OCI-M1 (cell line): ENCODE measurements at regions not wholly inside any gene's neighbourhood (a gene's known extent, or its start where the extent isn't known, plus 50 kb on each side); places are given as distances from the start of the nearest gene placed in this dataset.
"Not testable (repeated sequence)": the region's sequence is repeated elsewhere in the genome, so short reads cannot be mapped to it uniquely, and the experiment has no call there.

Experiments used
- DNase-seq: peaks from one replicate; lab custom pipeline; 2025; lab: John Stamatoyannopoulos, UW

DNA sequence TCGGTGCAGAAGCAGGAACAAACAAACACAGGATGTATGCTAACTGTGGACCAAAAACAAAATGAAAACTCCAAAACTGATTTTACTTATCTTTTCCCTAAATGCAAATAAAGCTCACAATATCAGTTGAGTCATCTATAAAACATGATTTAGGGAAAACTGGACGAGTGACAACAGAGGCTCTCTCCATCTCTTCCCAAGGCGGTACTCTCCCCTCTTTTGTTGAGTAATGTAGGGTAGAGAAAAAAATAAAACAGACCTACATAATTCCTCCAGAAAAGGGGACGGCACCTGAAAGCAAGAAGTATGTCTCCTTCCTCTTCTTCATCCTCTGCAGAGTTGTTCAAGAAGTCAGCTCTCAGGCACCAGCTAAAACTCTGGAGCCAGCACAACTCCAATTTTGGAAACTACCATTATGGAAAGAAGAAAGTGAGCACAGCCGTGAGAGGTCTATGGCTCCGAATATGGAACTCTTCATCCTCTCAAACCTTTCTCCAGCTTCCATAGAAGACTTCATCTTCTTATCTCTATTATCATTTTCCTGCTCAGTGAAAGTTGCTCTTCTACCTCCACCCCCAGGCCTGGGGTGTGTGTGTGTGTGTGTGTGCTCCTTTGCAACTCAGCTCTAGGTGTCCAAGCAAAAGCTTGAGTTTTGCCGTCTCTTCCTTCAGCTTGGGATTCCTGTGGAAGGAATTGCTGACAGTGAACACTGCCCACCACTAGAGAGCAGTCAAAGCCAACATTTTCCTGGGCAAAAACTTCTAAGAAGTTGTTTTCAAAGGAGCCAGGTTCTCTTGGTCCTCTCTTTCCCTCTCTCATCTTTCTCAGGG lies 155.4 kb downstream of the DIO2 start:
- DNase-seq: peak; percentile 44

DNA sequence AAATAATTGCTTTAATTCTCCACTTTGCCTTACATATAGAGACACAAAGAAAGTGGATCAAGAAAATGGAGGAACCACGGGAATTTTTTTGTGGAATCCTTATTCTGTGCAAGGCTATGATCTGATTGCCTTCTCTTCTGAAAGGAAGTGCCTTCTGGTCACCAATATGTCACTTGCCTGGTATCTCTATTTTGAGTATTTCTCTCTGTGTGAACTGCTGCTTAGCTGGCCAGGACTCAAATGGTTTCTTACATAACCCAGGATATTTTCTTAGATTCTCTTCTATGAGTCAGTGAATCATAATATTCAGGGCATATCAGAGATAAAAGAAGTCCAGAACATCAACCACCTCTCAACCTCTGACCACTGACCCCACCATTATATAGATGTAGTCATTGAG lies 156.1 kb downstream of the DIO2 start:
- no peak for DNase-seq

DNA sequence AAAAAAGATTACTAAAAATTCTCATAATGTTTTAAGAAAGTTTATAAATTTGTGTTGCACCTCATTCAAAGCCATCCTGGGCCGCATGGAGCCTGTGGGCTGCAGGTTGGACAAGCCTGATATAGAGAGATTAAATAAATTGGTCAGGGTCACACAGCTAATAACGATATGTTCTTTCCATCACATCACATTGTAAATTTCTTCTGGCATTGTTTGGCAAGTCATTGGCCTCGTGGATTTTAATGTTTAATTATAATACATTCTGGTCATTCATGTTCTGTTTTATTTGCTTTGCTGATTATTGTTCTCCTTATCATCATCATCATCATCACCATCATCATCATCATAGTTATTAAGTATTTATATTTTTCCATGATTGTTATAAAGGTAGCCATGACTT lies 157.3 kb downstream of the DIO2 start:
- no peak for DNase-seq

DNA sequence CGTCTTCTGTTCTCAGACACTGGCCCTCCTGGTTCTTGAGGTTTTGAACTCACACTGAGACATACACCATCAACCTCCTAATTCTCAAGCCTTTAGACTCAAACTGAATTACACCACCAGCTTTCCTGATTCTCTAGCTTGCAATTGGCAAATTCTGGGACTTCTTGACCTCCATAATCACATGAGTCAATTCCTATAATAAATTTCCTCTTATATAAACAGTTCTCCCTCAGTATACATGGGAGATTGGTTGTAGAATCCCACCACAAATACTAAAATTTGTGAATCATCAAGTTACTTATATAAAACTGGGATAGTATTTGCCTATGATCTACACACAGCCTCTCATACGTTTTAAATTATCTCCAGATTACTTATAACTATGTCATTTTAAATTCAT lies 162.2 kb downstream of the DIO2 start:
- no peak for DNase-seq

DNA sequence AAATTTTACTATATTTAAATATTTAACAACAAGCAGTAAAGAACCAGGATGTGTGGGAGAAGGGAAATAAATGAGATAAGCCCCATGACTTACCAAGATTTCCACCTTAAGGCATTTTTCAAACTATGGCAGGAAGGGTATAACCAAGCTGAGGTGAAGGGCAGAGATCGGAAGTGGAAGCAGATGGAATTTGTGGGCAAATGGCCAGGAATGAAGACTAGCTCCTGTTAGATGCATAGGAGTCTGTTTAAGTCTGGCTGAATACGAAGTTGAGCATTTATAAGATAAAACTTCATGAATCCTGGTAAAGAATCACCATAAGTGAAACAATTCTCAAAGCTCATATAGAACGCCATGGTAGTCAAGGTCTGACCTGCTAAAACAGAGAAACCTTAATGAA lies 163.5 kb downstream of the DIO2 start:
- no peak for DNase-seq

DNA sequence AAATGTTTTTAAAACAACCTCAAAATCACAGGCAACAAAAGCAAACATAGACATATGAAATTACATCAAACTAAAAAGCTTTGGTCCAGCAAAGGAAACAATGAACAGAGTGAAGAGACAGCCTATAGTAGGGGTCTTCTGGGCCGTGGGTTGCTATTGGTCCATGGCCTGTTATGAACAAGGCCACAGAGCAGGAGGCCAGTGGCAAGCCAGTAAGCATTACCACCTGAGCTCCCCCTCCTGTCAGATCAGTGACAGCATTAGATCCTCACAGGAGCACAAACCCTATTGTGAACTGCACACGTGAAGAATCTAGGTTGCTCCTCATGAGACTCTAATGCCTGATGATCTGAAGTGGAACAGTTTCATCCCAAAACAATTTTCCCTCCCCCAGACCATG lies 174.0 kb downstream of the DIO2 start:
- no peak for DNase-seq

DNA sequence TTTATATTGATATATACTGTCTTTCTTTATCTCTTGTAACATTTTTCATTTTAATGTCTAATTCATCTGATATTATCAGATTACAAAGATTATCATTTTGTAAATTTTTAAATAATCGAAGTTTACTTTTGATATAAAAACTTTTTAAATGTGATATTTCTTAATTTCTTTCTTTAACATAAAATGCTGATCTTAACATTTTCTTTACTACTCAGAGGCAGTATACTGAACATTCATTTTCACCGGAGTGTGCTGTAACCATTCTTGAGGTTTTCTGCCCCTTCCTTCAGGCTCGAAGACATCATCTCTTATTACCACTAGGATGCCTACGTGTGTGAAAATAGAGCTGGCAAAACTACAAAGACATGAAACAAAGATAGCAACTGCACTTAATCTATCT lies 186.9 kb downstream of the DIO2 start:
- no peak for DNase-seq

DNA sequence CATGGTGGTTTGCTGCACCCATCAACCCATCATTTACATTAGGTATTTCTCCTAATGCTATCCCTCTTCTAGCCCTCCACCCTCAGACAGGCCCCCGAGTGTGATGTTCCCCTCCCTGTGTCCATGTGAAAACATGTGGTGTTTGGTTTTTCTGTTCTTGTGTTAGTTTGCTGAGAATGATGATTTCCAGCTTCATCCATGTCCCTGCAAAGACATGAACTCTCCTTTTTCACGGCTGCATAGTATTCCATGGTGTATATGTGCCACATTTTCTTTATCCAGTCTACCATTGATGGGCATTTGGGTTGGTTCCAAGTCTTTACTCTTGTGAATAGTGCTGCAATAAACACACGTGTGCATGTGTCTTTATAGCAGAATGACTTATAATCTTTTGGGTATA lies 192.8 kb downstream of the DIO2 start:
- not testable (repeated sequence) for DNase-seq

DNA sequence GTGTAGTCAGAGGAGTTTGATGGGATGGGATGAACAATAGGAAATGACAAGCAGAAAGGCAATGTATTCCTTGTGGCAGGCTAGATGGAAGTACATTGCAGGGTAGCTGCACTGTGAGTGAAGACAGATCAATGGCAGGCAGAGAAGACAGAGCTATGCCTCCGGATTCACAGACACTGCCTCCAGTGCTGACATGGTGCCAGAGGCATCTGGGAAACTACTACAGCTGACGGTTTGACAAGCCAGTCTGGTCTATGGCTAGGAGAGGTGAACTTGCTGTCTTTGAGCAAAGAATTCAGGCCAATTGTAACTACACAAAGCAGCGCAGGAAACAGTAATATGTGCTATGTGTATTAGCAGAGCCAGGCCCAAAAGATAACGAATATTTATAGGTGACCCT lies 193.5 kb downstream of the DIO2 start:
- no peak for DNase-seq

DNA sequence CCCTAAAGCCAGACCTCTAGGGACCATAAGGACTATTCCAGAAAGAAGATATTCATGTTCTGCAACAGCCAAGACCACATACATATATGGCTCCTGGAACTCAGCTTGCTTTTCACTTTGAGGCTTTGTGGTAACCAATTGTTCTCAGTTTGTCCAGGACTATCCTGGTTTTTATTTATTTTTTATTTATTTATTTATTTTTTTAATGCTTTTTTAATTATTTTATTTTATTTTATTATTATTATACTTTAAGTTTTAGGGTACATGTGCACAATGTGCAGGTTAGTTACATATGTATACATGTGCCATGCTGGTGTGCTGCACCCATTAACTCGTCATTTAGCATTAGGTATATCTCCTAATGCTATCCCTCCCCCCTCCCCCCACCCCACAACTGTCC lies 201.1 kb downstream of the DIO2 start:
- DNase-seq: not testable (repeated sequence)

DNA sequence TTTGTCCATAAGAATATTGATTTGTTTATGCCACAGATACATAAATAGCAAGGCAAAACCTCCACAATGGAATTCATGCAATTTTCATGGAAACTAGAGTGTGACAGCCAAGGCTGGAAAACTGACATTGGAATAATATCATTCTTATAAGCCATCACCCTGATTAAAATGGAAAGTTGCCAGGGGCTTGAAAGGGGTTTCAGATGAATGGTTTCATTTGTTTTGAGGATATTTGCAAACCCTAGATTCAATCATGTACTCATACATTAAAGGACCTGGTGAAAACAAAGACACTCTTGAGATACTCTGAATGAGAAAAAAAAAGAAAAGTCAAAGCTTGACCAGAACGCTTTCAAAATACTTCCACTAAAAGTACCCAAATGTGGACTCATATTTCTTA lies 205.7 kb downstream of the DIO2 start:
- no peak for DNase-seq

DNA sequence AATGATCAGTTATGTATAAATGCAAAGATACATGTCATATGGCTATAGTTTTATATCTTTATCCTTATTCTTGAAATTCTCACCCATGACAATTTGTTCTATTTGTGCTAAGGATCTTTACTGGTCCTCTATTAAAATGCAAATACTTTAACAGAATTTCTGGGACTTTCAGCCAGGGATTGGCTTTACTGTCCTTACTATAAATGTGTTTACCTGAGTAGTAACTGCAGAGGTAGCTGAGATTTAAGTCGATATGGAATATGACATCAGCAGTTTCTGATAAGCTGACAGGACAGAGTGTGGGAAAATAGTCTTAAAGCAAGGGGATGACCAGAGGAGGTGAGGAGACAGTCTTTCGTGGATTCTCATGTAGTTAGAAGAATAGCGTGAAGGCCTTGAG lies 206.4 kb downstream of the DIO2 start:
- DNase-seq: no peak

DNA sequence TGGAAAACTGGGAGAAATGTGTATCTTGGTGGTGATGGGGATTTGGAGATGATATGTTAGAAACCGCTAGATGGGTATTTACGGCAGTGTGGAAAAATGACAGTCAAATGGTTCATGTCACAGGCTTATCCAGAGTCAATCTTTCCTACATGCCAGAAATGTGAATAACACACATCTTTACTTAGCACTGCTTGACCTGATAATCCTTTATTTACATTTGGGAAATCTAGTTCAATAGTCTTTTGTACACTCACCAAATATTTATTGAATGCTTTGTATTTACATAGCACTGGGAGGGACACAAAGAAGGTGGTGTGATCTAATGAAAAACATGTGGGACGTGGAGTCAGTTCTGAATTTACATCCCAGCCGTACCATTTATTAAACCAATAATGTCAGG lies 208.2 kb downstream of the DIO2 start:
- no peak for DNase-seq

DNA sequence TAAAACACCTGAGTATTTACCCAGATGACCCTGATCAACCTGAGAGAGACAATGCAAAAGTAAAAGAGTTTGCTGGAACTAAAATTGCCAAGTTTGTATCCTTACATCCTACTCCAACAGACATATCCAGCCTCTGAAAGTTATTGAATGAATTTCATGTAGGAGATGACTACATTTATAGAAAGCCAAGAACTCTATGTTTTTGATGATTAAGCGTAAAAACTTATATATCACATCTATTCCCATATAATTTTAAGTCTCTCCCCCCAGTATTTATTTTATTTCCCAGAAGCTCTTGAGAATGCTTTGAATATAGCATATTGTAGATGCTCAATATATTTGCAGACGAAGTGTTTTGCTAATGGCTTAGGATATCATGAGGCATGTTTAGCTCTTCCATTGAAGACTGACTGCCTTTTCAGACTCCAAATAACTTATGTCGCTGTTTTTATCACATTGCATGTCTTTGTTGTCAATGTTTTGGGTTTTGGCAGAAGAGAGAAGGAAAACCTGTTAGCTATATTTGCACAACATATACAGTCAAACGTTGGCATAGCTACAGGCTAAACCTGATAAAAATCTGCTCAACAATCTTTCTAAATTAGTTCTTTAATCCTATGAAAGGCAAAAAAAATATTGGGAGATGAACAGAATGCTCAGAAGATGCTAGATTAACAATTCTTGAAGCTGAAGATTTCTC lies 213.6 kb downstream of the DIO2 start:
- no peak for DNase-seq

DNA sequence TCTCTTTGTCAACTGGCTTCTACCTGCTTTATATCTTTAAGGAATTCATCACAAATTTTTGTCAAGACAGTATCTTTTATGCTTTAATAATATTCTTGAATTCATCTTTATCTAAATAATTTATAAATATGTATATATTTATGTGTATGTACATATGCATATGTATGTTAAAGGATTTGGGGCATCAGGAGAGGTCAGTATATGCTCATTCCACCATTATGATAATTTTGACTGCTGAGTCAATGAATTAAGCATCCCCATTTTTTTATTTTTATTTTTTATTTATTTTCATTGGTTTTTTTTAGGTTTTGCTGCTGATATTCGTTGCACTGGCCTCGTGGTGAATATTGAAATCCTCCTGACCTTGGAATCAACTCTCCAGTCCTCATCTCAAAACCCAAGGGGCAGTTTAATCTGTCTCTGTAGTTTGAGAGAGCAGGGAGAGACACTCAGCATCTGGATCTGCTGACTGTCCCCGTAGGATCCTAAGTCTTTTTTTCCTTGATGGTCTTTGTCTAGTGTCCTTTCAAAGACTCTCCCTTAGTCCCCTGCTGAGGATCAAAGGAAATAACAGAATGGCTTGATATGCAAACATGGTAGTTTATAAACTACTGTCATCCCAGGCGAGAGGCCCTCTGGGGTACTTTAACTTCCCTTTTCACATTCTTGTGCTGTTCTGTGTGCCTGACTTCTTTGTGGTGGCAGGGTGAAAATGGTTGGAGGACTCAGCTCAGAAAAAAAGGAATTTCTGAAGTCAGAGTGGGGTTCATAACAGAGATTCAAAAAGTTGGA lies 218.7 kb downstream of the DIO2 start:
- DNase-seq: peak; percentile 20

DNA sequence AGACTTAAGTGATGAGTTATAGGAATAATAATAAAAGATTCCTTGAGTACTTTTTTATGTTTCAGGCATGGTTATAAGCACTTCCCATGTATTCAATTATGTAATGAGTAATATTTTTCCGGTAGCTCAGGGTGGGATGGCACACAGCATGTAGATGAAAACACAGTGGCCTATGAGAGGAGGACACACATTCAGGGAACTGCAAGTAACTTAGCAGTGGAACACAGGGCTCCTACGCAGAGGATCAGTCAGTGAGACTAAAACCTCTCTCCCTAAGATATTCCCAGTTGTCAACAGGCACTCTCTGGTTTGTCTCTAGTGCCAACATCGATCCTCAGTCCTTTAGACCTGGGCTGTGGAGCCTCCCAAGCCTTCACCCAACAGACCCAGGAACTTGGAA lies 219.4 kb downstream of the DIO2 start:
- no peak for DNase-seq

DNA sequence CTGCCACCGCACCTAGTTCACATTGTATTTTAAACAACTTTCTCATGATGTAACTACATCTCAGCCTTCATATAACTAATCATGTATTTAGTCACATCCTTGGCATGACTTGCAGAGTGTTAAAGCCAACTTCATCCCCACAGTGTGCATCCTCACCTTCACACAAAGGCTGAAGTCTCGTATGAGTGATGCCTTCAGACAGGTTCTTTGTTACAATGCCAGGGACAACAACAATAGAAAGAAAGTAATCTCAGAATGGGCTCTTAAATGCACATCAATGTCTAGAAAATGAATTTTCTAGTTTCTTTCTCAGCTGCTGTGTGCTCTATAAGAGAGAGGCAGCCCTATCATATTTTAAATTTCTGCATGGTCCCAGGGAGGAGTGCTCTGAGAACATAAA lies 221.3 kb downstream of the DIO2 start:
- DNase-seq: no peak

DNA sequence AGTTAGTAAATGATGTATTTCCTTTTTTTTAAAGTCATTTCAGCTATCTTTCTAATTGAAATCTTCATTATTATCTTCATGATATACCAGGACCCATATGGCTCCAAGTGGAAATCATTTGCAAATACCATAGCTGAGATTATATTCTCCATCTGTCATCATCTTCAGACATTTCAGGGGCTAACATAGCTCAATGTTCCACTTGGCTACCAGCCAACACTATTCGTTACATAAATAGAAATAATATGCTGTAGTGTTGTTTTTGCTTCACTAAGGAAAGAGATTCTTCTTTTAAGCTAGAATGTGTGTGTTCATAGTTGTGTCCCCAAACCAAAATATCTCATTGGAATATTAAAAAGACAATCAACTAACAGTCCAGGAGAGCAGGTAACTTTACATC lies 225.1 kb downstream of the DIO2 start:
- no peak for DNase-seq

DNA sequence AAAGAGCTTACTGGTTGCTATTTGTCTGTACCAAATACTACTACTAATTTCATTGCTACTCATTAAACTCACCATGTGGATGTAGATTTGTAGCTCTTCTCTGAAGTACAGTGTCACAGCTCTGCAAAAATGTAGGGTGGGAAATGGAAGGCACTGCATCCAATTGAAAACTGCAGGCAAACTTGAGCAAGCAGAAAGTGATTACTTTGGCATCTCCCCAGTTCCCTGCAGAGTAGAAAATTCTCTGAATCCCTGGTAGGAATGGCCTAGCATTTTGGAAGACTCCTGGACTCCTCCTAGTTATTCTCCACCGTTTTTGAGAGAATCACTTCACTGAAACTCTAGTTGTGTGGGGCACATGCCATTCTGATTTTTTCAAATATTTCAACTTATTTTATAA lies 239.1 kb downstream of the DIO2 start:
- DNase-seq: no peak

DNA sequence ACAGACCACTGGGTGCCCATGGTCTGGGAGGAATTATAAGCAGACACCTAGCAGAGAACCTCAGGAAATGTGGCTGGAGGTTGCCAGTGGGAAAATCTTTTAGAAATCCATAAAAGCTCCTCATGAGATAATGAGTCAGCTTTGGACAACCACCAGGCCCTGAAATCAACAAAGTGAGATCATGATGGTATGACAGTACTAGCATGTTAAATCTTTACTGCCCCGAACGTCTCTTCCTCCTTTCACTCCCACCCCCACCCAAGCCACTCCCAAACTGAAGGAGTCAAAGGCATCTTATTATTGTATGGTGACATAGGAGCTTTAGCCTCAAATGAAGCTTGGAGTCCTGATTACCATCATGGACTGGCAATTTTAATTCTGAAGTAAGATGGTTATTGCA lies 240.0 kb downstream of the DIO2 start:
- DNase-seq: no peak

DNA sequence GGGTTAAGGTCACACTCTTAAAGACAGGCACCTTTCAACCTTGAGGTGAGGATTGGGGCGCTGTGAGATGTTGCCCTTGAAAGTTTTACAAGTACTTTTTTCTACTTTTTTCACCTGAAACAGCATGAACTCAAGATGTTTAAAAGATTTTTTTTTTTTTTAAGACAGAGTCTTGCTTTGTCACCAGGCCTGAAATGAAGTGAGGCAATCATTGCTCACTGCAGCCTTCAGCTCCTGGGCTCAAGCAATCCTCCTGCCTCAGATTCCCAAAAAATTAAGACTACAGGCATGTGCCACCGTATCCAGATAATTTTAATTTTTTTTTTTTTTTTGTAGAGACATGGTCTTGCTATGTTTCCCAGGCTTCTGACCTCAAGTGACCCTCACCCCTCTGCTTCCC lies 243.9 kb downstream of the DIO2 start:
- no peak for DNase-seq

DNA sequence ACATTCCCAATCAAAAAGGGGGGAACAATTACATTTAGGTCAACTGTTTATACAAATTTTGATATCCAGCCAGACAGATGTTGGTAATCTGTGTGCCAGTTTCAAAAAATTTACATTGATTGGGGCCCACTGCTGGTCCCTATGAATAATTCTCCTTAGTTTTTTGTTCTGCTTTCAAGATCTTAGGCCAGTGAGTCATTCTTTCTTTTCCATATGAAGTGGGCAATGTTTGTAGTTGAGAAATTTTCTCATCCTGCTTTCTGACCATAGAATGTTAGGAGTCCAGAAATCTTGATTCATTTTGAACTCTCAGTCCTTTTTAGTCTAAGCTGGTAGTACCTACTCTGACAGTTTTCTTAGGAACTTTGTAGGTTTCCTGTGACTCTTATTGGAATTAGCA lies 244.3 kb downstream of the DIO2 start:
- DNase-seq: no peak

DNA sequence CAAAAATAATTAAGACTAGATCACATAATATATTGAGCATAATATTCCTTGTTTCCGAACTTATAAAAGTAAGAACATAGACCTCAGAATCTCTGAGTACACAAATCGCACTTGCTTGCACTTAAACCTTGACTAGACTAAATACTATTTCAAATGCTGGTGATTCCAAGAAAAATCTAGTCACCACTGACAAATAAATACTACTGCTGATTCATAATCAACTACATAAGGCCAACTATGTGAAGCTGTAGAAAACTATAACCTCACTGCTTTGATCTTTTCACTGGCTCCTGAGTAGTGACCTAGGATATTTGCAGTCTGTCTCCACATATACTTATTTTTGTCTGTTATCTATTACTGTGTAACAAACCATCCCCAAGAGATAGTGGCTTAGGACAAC lies 245.4 kb downstream of the DIO2 start:
- no peak for DNase-seq
